HL-60 (cell line): ENCODE measurements at regions not wholly inside any gene's neighbourhood (a gene's known extent, or its start where the extent isn't known, plus 50 kb on each side); places are given as distances from the start of the nearest gene placed in this dataset.

Source experiments
- CTCF ChIP-seq: IDR thresholded peaks from one replicate; pipeline ENCODE4 v1.5.1; 2011; ENCODE audit warnings: low read length, control low read depth, inconsistent platforms; ENCODE audit not compliant: insufficient read depth
- REST ChIP-seq: IDR thresholded peaks from 2 replicates; pipeline ENCODE4 v1.6.1; 2012; ENCODE audit warnings: low read depth; ENCODE audit not compliant: insufficient replicate concordance

DNA sequence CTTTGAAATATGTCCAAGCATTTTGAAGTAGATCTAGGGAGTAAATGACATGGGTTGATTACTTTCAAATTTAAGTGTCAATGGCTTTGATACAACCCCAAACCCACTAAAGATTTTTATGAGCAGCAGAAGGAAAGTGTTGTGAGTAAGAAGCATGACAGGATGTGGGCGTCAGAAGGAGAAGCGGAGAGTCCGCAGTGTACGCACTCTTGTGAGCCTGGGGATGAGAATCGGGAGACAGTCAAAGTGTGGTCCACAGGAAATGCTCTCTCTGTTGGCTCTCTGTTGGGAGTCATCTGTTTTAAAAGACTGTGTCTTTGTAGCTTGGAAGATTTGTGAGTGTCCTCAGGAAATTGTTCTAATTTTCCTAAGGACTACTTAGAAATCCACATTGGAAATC, 629.8 kb upstream of the ADARB2 start:
- TF ChIP-seq REST (no peak), CTCF (no peak)
